Body of pancreas (tissue), 4 donors: ENCODE measurements at regions not wholly inside any gene's neighbourhood (a gene's known extent, or its start where the extent isn't known, plus 50 kb on each side); places are given as distances from the start of the nearest gene placed in this dataset.

ENCODE experiments used
- CTCF ChIP-seq, 7 experiments: fragments of 450-650 bp in 4 of 7; fragments of 200-600 bp in 3 of 7; sonication (generic) in 3 of 7; IDR thresholded peaks; one replicate each; pipeline ENCODE4 v1.5.1; 2016 to 2019; ENCODE audit warnings: antibody characterized with exemption in 7 of 7
- POLR2A ChIP-seq, 3 donors: fragments of 450-650 bp; IDR thresholded peaks; one replicate each; pipeline ENCODE4 v1.6.1; 2016; ENCODE audit warnings: antibody characterized with exemption in 3 of 3, mild to moderate bottlenecking in 2 of 3

GRCh38 chr10:80957161-80957560 is 419.5 kb downstream of the SH2D4B start:
- TF ChIP-seq CTCF (IDR thresholded peaks at IDR 0.05), result no peak
- no peak for TF ChIP-seq POLR2A (IDR thresholded peaks at IDR 0.05)
